Spleen (tissue), 11 donors: ENCODE measurements at regions not wholly inside any gene's neighbourhood (a gene's known extent, or its start where the extent isn't known, plus 50 kb on each side); places are given as distances from the start of the nearest gene placed in this dataset.

Experiments
- DNase-seq: peaks from one replicate; pipeline ENCODE4 v3.0.0-alpha.2; 2020
- H3K27ac ChIP-seq, 8 donors: fragments of 200-600 bp; sonication (generic) in 7 of 8; 1 replicate in 4 of 8; 2 replicates in 4 of 8; pipeline versions ENCODE4 v1.5.0 to v1.8.0; 2016 to 2021; ENCODE audit warnings: inconsistent platforms in 4 of 8, mild to moderate bottlenecking in 4 of 8, moderate library complexity in 1 of 8
- H3K27me3 ChIP-seq, 7 donors: fragments of 200-600 bp; sonication (generic) in 6 of 7; replicated peaks in 1 of 7; 1 replicate in 4 of 7; 2 replicates in 3 of 7; pipeline versions ENCODE4 v1.5.0 to v1.8.0; 2016 to 2021; ENCODE audit warnings: inconsistent platforms in 3 of 7, mild to moderate bottlenecking in 1 of 7
- H3K36me3 ChIP-seq, 6 donors: fragments of 200-600 bp; sonication (generic) in 5 of 6; 1 replicate in 4 of 6; 2 replicates in 2 of 6; pipeline versions ENCODE4 v1.5.0 to v1.8.0; 2016 to 2021; ENCODE audit warnings: inconsistent platforms in 2 of 6
- H3K4me1 ChIP-seq, 6 donors: fragments of 200-600 bp; sonication (generic) in 5 of 6; 1 replicate in 3 of 6; 2 replicates in 3 of 6; pipeline versions ENCODE4 v1.5.0 to v1.8.0; 2016 to 2021; ENCODE audit warnings: inconsistent platforms in 3 of 6
- H3K4me3 ChIP-seq, 8 donors: fragments of 200-600 bp; sonication (generic) in 7 of 8; 1 replicate in 4 of 8; 2 replicates in 4 of 8; pipeline versions ENCODE4 v1.5.0 to v1.8.0; 2016 to 2021; ENCODE audit warnings: inconsistent platforms in 4 of 8, mild to moderate bottlenecking in 4 of 8, moderate library complexity in 2 of 8
- H3K9me3 ChIP-seq, 8 donors: fragments of 200-600 bp; sonication (generic) in 7 of 8; 1 replicate in 4 of 8; 2 replicates in 4 of 8; pipeline versions ENCODE4 v1.5.0 to v1.8.0; 2016 to 2021; ENCODE audit warnings: inconsistent platforms in 4 of 8
- POLR2A ChIP-seq, 3 donors: fragments of 450-650 bp; IDR thresholded peaks; one replicate each; pipeline ENCODE4 v1.5.1; 2017; ENCODE audit warnings: antibody characterized with exemption in 3 of 3, mild to moderate bottlenecking in 1 of 3
- POLR2AphosphoS5 ChIP-seq, 3 donors: sonication (generic); formaldehyde crosslinking; IDR thresholded peaks; one replicate each; pipeline ENCODE4 v1.5.1; 2017; ENCODE audit warnings: antibody characterized with exemption in 3 of 3
- WGBS, 5 donors: extraction: QIAGEN DNeasy Blood & Tissue Kit in 3 of 5; methylation state at CpG; one replicate each; pipeline versions ENCODE4 v1.1.5 to v1.1.7; 2013 to 2018; 5-methylcytosine and 5-hydroxymethylcytosine counted together
- intact Hi-C: fragments of 100-400 bp; cut with DNase I; formaldehyde crosslinking; loops from one replicate; pipeline ENCODE4 v1.15.0; 2023; ENCODE audit warnings: low total_unique reads
- TF ChIP-seq, protein P1 (sequence below), 11 experiments: fragments of 200-600 bp in 7 of 11; fragments of 450-650 bp in 4 of 11; sonication (generic) in 4 of 11; IDR thresholded peaks in 8 of 11; conservative IDR thresholded peaks in 3 of 11; 1 replicate in 7 of 11; 2 replicates in 4 of 11; pipeline versions ENCODE4 v1.4.0 to v1.8.0; 2016 to 2021; ENCODE audit warnings: antibody characterized with exemption in 11 of 11, inconsistent platforms in 4 of 11, mild to moderate bottlenecking in 1 of 11
- donor health status: healthy with polysubstance abuse.
- donor health status: DM: no; HTN: no; CAD: no; lungs with moderate emphysema.
- donor health status: DM: no; HTN: no; CAD: no.
- donor health status: Bipolar disorder and iron deficiency.
- donor health status: healthy.
- donor health status: DM: no; HTN: no; CAD: no.
- donor health status: DM: yes; HTN: yes; CAD: no.

DNA sequence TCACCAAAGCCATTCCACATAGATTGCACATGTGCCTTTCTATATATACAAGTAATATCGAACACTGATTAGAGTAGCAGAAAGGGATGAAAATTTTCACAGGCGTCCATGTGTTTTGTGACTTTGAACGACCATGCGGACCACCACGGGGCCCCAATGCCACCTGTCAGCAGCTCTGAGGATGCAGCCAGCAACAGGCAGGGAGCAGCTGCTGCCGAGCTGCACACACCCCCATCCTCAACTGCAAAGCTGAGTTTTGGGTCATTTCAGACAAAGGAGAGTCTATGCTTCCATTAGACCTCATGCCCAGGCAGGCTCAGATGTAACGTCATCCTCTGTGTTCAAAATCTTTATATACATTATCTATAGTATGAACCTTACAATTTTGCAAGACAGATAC lies 503.8 kb downstream of the IRX1 start:
- H3K27ac ChIP-seq, result no peak overlapping the region
- no peaks in the 10 kb centered on the region for H3K4me1 ChIP-seq
- H3K9me3 ChIP-seq, result no peaks in the 10 kb centered on the region
- intact Hi-C loops, result no loop called here
- H3K4me3 ChIP-seq, result no peak overlapping the region
- peaks cover 0 to 4% (median 0%) of the 10 kb centered on the region in 7 donors for H3K27me3 ChIP-seq
- 69 to 75% (median 72%) methylated on average over 7 of the region's 7 CpGs for WGBS, 5 donors
- DNase-seq, result no peak
- H3K36me3 ChIP-seq, result no peaks in the 10 kb centered on the region
- TF ChIP-seq, protein P1, sequence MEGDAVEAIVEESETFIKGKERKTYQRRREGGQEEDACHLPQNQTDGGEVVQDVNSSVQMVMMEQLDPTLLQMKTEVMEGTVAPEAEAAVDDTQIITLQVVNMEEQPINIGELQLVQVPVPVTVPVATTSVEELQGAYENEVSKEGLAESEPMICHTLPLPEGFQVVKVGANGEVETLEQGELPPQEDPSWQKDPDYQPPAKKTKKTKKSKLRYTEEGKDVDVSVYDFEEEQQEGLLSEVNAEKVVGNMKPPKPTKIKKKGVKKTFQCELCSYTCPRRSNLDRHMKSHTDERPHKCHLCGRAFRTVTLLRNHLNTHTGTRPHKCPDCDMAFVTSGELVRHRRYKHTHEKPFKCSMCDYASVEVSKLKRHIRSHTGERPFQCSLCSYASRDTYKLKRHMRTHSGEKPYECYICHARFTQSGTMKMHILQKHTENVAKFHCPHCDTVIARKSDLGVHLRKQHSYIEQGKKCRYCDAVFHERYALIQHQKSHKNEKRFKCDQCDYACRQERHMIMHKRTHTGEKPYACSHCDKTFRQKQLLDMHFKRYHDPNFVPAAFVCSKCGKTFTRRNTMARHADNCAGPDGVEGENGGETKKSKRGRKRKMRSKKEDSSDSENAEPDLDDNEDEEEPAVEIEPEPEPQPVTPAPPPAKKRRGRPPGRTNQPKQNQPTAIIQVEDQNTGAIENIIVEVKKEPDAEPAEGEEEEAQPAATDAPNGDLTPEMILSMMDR (IDR thresholded peaks at IDR 0.05 in 8 of 11, conservative IDR thresholded peaks at IDR 0.05 in 3 of 11), result no peak
- TF ChIP-seq POLR2AphosphoS5 (IDR thresholded peaks at IDR 0.05) (no peak), POLR2A (IDR thresholded peaks at IDR 0.05) (no peak)

DNA sequence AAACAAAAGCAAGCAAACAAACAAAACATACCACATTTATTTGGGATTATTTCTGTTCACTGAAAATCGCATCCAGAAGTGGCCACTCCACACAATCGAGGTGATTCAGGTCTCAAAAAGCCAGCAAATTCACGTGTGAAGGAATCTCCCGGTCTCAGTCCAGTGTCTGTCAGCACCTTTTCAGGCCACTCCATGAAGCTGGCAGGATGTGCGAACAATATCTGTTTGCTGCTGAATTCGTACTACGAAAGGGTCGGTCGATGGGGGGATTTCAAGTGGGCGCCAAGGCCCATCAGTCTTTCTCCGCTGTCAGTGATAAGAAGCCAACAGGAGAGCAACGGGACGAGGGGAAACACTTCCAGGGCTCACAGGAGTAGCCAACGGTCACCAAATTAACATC lies 505.1 kb downstream of the IRX1 start:
- no peak for TF ChIP-seq POLR2AphosphoS5 (IDR thresholded peaks at IDR 0.05)
- Histone ChIP-seq H3K27me3 (peaks cover 0 to 4% (median 0%) of the 10 kb centered on the region in 7 donors), H3K4me3 (no peak overlapping the region), H3K4me1 (no peaks in the 10 kb centered on the region), H3K36me3 (no peaks in the 10 kb centered on the region), H3K9me3 (no peaks in the 10 kb centered on the region), H3K27ac (no peak overlapping the region)
- 60 to 64% (median 63%) methylated on average over 14 of the region's 14 CpGs for WGBS, 5 donors
- no peak for DNase-seq
- intact Hi-C loops, result no loop called here

DNA sequence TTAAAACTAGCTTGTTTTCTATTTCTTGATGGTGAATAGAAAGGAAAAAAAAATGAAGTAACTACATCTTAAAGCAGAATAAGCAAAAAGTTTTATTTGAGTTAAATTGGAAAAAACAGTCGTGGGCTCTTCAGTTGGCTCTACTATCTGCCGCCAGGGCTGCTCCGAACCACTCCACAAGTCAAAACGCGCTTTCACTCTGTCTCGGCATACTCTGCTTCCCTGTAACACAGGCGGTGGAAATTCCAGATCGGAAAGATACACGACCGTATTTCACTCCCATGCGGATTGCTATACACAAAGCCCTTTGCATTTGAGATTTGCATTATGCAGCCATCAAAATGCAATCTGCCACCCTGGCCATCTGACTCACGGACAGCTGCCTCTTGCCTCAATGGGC lies 505.6 kb downstream of the IRX1 start:
- no peak for DNase-seq
- Histone ChIP-seq H3K36me3 (no peaks in the 10 kb centered on the region), H3K4me1 (no peaks in the 10 kb centered on the region), H3K9me3 (no peaks in the 10 kb centered on the region), H3K27ac (no peak overlapping the region), H3K27me3 (peaks cover 0 to 4% (median 0%) of the 10 kb centered on the region in 7 donors), H3K4me3 (no peak overlapping the region)
- intact Hi-C loops, result no loop called here
- WGBS, 5 donors, result 77 to 82% (median 81%) methylated on average over 12 of the region's 12 CpGs
- TF ChIP-seq, protein P1 (IDR thresholded peaks at IDR 0.05 in 8 of 11, conservative IDR thresholded peaks at IDR 0.05 in 3 of 11), result no peak
- TF ChIP-seq POLR2AphosphoS5 (IDR thresholded peaks at IDR 0.05), result no peak
- TF ChIP-seq POLR2A (IDR thresholded peaks at IDR 0.05), result no peak

DNA sequence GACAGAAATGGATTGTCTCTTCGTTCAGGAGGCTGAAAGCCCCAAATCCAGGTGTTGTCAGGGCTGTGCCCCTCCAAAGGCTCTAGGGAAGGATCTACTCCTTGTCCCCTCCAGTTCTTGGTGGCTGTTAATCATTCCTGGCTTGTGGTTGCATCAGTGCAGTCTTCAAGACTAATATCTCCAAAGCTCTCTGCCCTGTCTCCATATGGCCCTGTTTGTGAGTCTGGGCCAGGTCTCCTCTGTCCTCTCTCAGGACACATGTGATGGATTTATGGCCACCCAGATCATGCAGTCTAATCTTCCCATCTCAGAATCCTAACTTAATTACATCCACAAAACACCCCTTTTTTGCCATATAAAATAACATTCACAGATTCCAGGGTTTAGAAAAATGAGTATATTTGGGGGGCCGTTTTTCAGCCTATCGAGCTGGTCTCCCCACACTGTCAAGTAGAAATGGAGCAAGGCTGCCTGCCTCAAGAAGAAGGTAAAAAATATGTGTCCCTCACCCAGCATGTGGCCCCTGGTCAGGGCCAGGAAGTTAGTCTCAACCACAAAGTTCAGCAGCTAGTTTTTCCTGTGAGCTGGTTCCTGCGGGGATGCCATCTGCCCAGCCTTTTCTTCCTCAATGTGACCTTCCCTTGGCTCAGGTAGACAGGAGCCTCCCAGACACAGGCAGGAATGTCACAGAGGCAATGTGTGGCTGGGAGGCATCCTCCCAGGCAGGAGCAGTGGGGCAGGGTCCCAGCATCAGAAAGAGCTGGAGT lies 509.4 kb downstream of the IRX1 start:
- DNase-seq, result no peak

More for the DNA sequence above, 509.4 kb downstream of the IRX1 start:
- no peak overlapping the region for H3K4me3 ChIP-seq
- H3K4me1 ChIP-seq, result no peaks in the 10 kb centered on the region
- TF ChIP-seq, protein P1 (IDR thresholded peaks at IDR 0.05 in 8 of 11, conservative IDR thresholded peaks at IDR 0.05 in 3 of 11), result no peak
- TF ChIP-seq POLR2AphosphoS5 (IDR thresholded peaks at IDR 0.05), result no peak
- no peak for TF ChIP-seq POLR2A (IDR thresholded peaks at IDR 0.05)
- intact Hi-C loops, result no loop called here
- H3K27ac ChIP-seq, result no peak overlapping the region
- no peaks in the 10 kb centered on the region for H3K36me3 ChIP-seq
- H3K27me3 ChIP-seq, result peaks cover 0 to 4% (median 0%) of the 10 kb centered on the region in 7 donors
- H3K9me3 ChIP-seq, result no peaks in the 10 kb centered on the region
- 44 to 67% (median 61%) methylated on average over 4 of the region's 4 CpGs for WGBS, 5 donors
